Stimulated activated effector memory CD8-positive, alpha-beta T cell treated with anti-CD3 and anti-CD28 coated beads, Interleukin-12 subunit alpha, Interleukin-12 subunit beta, amount 100 ng/mL, for 72 hours (primary cell): ENCODE measurements at regions not wholly inside any gene's neighbourhood (a gene's known extent, or its start where the extent isn't known, plus 50 kb on each side); places are given as distances from the start of the nearest gene placed in this dataset.
"Not testable (repeated sequence)": the region's sequence is repeated elsewhere in the genome, so short reads cannot be mapped to it uniquely, and the experiment has no call there.

Source experiments
- ATAC-seq: fragments of 150-1000 bp; cut with Tn5 transposase; 2 replicates; pipeline ENCODE4 v1.10.0; 2021
- DNase-seq, 2 donors: peaks; one replicate each; pipeline ENCODE4 v3.0.0; 2021 to 2022; ENCODE audit warnings: low spot score in 2 of 2
- H3K27ac Mint-ChIP-seq: one replicate; pipeline ENCODE4 v1.8.0; 2022; ENCODE audit warnings: mild to moderate bottlenecking, mixed read lengths
- H3K36me3 Mint-ChIP-seq: one replicate; pipeline ENCODE4 v1.8.0; 2022; ENCODE audit warnings: mild to moderate bottlenecking, mixed read lengths
- H3K4me1 Mint-ChIP-seq: one replicate; pipeline ENCODE4 v1.8.0; 2022; ENCODE audit warnings: mixed read lengths
- H3K4me3 Mint-ChIP-seq: one replicate; pipeline ENCODE4 v1.8.0; 2022; ENCODE audit warnings: mild to moderate bottlenecking, mixed read lengths
- H3K9me3 Mint-ChIP-seq: one replicate; pipeline ENCODE4 v1.8.0; 2022; ENCODE audit warnings: mixed read lengths

- no peaks in the 10 kb centered on the region for H3K4me1 Mint-ChIP-seq
- ATAC-seq (no peak), DNase-seq (no peak)
- no peaks in the 10 kb centered on the region for H3K36me3 Mint-ChIP-seq
- no peak overlapping the region for H3K27ac Mint-ChIP-seq
- no peak overlapping the region for H3K4me3 Mint-ChIP-seq
- H3K9me3 Mint-ChIP-seq, result no peaks in the 10 kb centered on the region
These were observed 195.8 kb downstream of the HIPK3 start for GRCh38 chr11:33452836-33453624.

- Mint-ChIP-seq H3K4me3 (no peak overlapping the region), H3K36me3 (no peaks in the 10 kb centered on the region), H3K4me1 (no peaks in the 10 kb centered on the region), H3K27ac (no peak overlapping the region), H3K9me3 (no peaks in the 10 kb centered on the region)
- no peak for ATAC-seq
- DNase-seq, result no peak
These were observed 194.2 kb downstream of the HIPK3 start for GRCh38 chr11:33451364-33451763.

GRCh38 chr11:33449798-33450197 lies 192.6 kb downstream of the HIPK3 start:
- H3K36me3 Mint-ChIP-seq, result no peaks in the 10 kb centered on the region
- no peak for ATAC-seq
- H3K4me1 Mint-ChIP-seq, result no peaks in the 10 kb centered on the region
- H3K9me3 Mint-ChIP-seq, result no peaks in the 10 kb centered on the region
- no peak for DNase-seq
- H3K27ac Mint-ChIP-seq, result no peak overlapping the region
- no peak overlapping the region for H3K4me3 Mint-ChIP-seq

- no peaks in the 10 kb centered on the region for H3K36me3 Mint-ChIP-seq
- no peak overlapping the region for H3K4me3 Mint-ChIP-seq
- no peak for DNase-seq
These were observed 191.4 kb downstream of the HIPK3 start for GRCh38 chr11:33448461-33449130.

GRCh38 chr11:33445761-33446161 lies 188.6 kb downstream of the HIPK3 start:
- no peak overlapping the region for H3K4me3 Mint-ChIP-seq
- DNase-seq, result no peak
- no peaks in the 10 kb centered on the region for H3K4me1 Mint-ChIP-seq
- ATAC-seq, result no peak
- no peaks in the 10 kb centered on the region for H3K36me3 Mint-ChIP-seq
- no peaks in the 10 kb centered on the region for H3K9me3 Mint-ChIP-seq
- H3K27ac Mint-ChIP-seq, result no peak overlapping the region

More at GRCh38 chr11:33448461-33449130, 191.4 kb downstream of the HIPK3 start:
- no peak for ATAC-seq
- Mint-ChIP-seq H3K27ac (no peak overlapping the region), H3K4me1 (no peaks in the 10 kb centered on the region), H3K9me3 (no peaks in the 10 kb centered on the region)

DNA sequence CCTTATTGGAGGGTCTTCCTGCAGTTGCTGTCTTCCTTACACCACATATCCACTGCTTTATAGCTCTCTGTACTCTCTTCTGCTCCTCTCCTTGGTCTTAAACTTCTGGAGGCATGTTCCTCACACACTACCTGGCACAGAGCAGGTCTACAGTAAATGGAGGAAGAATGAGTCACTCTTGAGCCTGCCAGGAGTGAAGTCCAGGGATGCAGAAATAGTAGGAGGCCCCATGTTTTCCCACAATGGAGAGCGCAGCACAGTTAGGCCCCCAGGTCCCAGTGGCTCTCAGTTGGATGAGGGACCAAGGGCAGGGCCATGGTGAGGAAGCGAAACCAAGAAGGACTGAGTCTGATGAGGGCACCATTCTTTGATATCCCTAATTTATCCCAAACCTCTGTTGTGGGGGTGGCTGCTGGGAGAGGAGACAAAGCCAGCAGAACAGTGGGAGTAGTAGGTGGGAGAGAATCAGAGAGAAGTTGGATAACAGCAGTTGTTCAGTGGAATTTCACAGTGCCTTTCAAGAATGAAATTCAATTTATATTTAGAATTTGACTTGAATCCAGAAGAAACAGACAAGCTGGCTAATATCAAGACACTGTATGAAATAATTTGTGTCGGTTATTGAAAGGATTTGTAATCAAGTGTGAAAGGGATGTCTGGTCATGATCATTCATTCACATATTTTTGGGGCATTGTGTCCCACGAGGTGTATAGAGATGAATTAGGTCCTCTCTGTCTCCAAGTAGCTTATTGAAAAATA lies 187.8 kb downstream of the HIPK3 start:
- DNase-seq (no peak), ATAC-seq (no peak)
- no peaks in the 10 kb centered on the region for H3K36me3 Mint-ChIP-seq
- H3K9me3 Mint-ChIP-seq, result no peaks in the 10 kb centered on the region
- no peak overlapping the region for H3K4me3 Mint-ChIP-seq
- no peak overlapping the region for H3K27ac Mint-ChIP-seq
- no peaks in the 10 kb centered on the region for H3K4me1 Mint-ChIP-seq

DNA sequence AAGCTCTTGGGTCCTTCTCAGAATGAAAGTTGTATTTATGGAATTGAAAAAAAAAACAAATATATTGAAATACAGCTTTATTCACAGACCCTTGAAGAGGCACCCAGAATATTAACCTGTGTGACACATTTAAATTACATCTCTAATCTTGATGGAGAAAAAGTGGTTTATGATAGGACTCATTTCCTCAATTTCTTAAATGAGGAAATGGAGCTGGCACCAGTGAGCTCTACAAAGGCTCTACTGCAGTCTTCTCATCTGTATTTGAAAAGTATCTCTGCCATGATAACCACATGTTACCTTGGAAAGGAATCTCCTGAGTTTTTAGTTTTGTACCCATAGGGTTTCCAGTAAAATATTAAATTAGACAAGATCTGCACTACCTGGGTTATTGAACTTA lies 186.5 kb downstream of the HIPK3 start:
- no peaks in the 10 kb centered on the region for H3K36me3 Mint-ChIP-seq
- ATAC-seq, result no peak

GRCh38 chr11:33438301-33438700 lies 181.1 kb downstream of the HIPK3 start:
- DNase-seq, result no peak
- Mint-ChIP-seq H3K9me3 (peaks cover 6% of the 10 kb centered on the region), H3K27ac (no peak overlapping the region), H3K36me3 (no peaks in the 10 kb centered on the region), H3K4me3 (no peak overlapping the region), H3K4me1 (no peaks in the 10 kb centered on the region)
- ATAC-seq, result no peak

More for the DNA sequence above, 186.5 kb downstream of the HIPK3 start:
- no peak for DNase-seq
- no peak overlapping the region for H3K27ac Mint-ChIP-seq
- H3K4me3 Mint-ChIP-seq, result no peak overlapping the region
- H3K9me3 Mint-ChIP-seq, result no peaks in the 10 kb centered on the region
- no peaks in the 10 kb centered on the region for H3K4me1 Mint-ChIP-seq

- Mint-ChIP-seq H3K9me3 (peaks cover 6% of the 10 kb centered on the region), H3K27ac (no peak overlapping the region), H3K4me3 (no peak overlapping the region), H3K4me1 (no peaks in the 10 kb centered on the region), H3K36me3 (no peaks in the 10 kb centered on the region)
- DNase-seq (no peak), ATAC-seq (no peak)
These were observed 180.3 kb downstream of the HIPK3 start for GRCh38 chr11:33437529-33437928.

DNA sequence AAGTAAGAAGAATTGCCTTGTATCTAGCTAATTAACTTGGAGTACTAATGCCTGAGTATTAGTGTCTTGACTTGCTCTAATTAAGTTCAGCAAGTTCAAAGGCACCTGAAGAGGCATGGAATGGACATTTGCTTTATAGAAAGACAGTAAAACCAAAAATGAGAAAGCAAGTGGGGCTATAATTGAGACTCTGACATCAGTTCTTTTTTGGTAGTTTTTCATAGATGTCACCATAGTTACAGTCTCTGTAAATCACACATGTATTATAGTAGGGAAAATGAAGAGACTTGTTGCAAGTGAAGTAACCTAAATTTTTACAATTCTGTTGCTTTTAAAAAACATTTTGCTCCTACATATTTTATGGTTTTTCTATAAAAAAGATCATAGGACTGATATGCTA lies 178.0 kb downstream of the HIPK3 start:
- Mint-ChIP-seq H3K36me3 (no peaks in the 10 kb centered on the region), H3K27ac (no peak overlapping the region), H3K4me1 (no peaks in the 10 kb centered on the region), H3K9me3 (peaks cover 6% of the 10 kb centered on the region), H3K4me3 (no peak overlapping the region)
- ATAC-seq (no peak), DNase-seq (no peak)

GRCh38 chr11:33434294-33434693 lies 177.1 kb downstream of the HIPK3 start:
- DNase-seq, result no peak
- no peaks in the 10 kb centered on the region for H3K4me1 Mint-ChIP-seq
- ATAC-seq, result no peak
- H3K4me3 Mint-ChIP-seq, result no peak overlapping the region
- no peak overlapping the region for H3K27ac Mint-ChIP-seq
- no peaks in the 10 kb centered on the region for H3K36me3 Mint-ChIP-seq
- peaks cover 10% of the 10 kb centered on the region for H3K9me3 Mint-ChIP-seq

GRCh38 chr11:33428435-33428834 lies 171.3 kb downstream of the HIPK3 start:
- H3K4me1 Mint-ChIP-seq, H3K27ac Mint-ChIP-seq, ATAC-seq, H3K36me3 Mint-ChIP-seq, H3K4me3 Mint-ChIP-seq, H3K9me3 Mint-ChIP-seq, DNase-seq: not testable (repeated sequence)

GRCh38 chr11:33420959-33421566 lies 163.9 kb downstream of the HIPK3 start:
- Mint-ChIP-seq H3K27ac (no peak overlapping the region), H3K4me1 (no peaks in the 10 kb centered on the region), H3K36me3 (no peaks in the 10 kb centered on the region), H3K4me3 (no peak overlapping the region), H3K9me3 (no peaks in the 10 kb centered on the region)
- ATAC-seq (no peak), DNase-seq (no peak)

GRCh38 chr11:33419924-33420323 lies 162.7 kb downstream of the HIPK3 start:
- no peaks in the 10 kb centered on the region for H3K9me3 Mint-ChIP-seq
- DNase-seq, result no peak
- no peak for ATAC-seq
- no peaks in the 10 kb centered on the region for H3K4me1 Mint-ChIP-seq
- H3K36me3 Mint-ChIP-seq, result no peaks in the 10 kb centered on the region
- H3K4me3 Mint-ChIP-seq, result no peak overlapping the region
- no peak overlapping the region for H3K27ac Mint-ChIP-seq

DNA sequence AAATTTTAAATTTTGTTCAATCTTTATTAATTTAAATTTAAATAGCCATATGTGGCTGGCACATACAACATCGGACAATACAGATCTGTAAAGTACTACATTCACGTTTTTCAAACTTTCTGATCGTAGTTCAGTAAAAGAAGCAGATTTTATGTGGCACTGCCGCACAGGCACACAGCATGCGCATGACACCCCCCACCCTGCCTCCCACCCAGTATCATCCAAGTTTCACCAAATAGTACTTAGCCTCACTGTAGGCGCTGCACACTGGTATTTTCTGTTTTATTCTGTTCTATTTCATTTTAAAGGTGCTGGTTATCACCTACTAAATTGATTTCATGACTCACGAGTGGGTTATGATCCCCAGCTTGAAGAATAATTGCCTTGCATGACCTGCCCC lies 159.9 kb downstream of the HIPK3 start:
- no peak for ATAC-seq
- Mint-ChIP-seq H3K27ac (no peak overlapping the region), H3K36me3 (no peaks in the 10 kb centered on the region), H3K9me3 (no peaks in the 10 kb centered on the region), H3K4me3 (no peak overlapping the region), H3K4me1 (no peaks in the 10 kb centered on the region)
- no peak for DNase-seq
